Endothelial cell of umbilical vein (primary cell): ENCODE measurements at regions not wholly inside any gene's neighbourhood (a gene's known extent, or its start where the extent isn't known, plus 50 kb on each side); places are given as distances from the start of the nearest gene placed in this dataset.
"Not testable (repeated sequence)": the region's sequence is repeated elsewhere in the genome, so short reads cannot be mapped to it uniquely, and the experiment has no call there.

ENCODE experiments used
- BruUV-seq: library from RNA; stranded (reverse); fragments of 400-500 nt; replicated peaks from 2 replicates; lab custom pipeline; 2021; lab: Mats Ljungman, UMichigan
- CTCF ChIA-PET: fragments of 300-600, 350-600 bp; sonication (Branson Sonifier 250); formaldehyde crosslinking; loops from one replicate; lab custom pipeline; 2021; ENCODE audit warnings: antibody characterized with exemption, inconsistent platforms; lab: Charles Lee
- POLR2A ChIA-PET: fragments of 300-600, 350-600 bp; sonication (Branson Sonifier 250); formaldehyde crosslinking; loops from one replicate; lab custom pipeline; 2021; ENCODE audit warnings: antibody characterized with exemption, inconsistent platforms; lab: Charles Lee
- DNase-seq: peaks from one replicate; pipeline ENCODE4 v3.0.0-alpha.2; 2011; ENCODE audit warnings: low read depth, low spot score
- FAIRE-seq: peaks from 2 replicates; lab custom pipeline; 2011; peaks lifted over from hg19 to GRCh38; lab: Jason Lieb, UNC
- H2AFZ ChIP-seq: 2 replicates; pipeline ENCODE4 v1.6.0; 2012; ENCODE audit warnings: low read depth, low read length, control low read depth, inconsistent platforms
- H3K27ac ChIP-seq: 2 replicates; pipeline ENCODE4 v1.5.1; 2011; ENCODE audit warnings: low read depth, mild to moderate bottlenecking, control low read depth, low read length, moderate library complexity; ENCODE audit not compliant: insufficient read depth
- H3K27me3 ChIP-seq, 2 experiments: 2 replicates each; pipeline versions ENCODE4 v1.6.0 to v1.6.1; 2011; ENCODE audit warnings: low read length in 2 of 2, mixed read lengths in 1 of 2; ENCODE audit not compliant: control insufficient read depth in 2 of 2, insufficient read depth in 2 of 2
- H3K36me3 ChIP-seq, 2 experiments: 2 replicates in 1 of 2; 3 replicates in 1 of 2; pipeline ENCODE4 v1.5.1; 2011; ENCODE audit warnings: low read length in 2 of 2, mild to moderate bottlenecking in 1 of 2, moderate library complexity in 1 of 2; ENCODE audit not compliant: control insufficient read depth in 2 of 2, insufficient read depth in 2 of 2; ENCODE audit errors: extremely low read depth in 1 of 2
- H3K4me1 ChIP-seq: 3 replicates; pipeline ENCODE4 v1.5.1; 2011; ENCODE audit warnings: mild to moderate bottlenecking, low read length; ENCODE audit not compliant: control insufficient read depth, insufficient read depth; ENCODE audit errors: extremely low read depth
- H3K4me2 ChIP-seq: 2 replicates; pipeline ENCODE4 v1.6.1; 2011; ENCODE audit warnings: low read length, control low read depth, mixed read lengths; ENCODE audit not compliant: insufficient read depth
- H3K4me3 ChIP-seq, 3 experiments: fragments of 200-600 bp in 1 of 3; sonication (generic), shearing (Covaris generic) in 1 of 3; replicated peaks in 1 of 3; 2 replicates each; pipeline ENCODE4 v1.5.1; 2011 to 2016; ENCODE audit warnings: control low read depth in 3 of 3, low read length in 3 of 3, mild to moderate bottlenecking in 2 of 3, inconsistent platforms in 1 of 3, low read depth in 1 of 3, moderate library complexity in 1 of 3; ENCODE audit not compliant: insufficient read depth in 1 of 3
- H3K79me2 ChIP-seq: 2 replicates; pipeline ENCODE4 v1.6.0; 2012; ENCODE audit warnings: low read length, inconsistent platforms; ENCODE audit not compliant: control insufficient read depth, insufficient read depth
- H3K9ac ChIP-seq: replicated peaks from 2 replicates; pipeline ENCODE3; 2011; ENCODE audit warnings: low read length, control low read depth; ENCODE audit not compliant: insufficient read depth; ENCODE audit errors: extremely low read depth
- H3K9me1 ChIP-seq: replicated peaks from 3 replicates; pipeline ENCODE4 v1.6.0; 2011; ENCODE audit warnings: mild to moderate bottlenecking, low read length; ENCODE audit not compliant: control insufficient read depth, insufficient read depth; ENCODE audit errors: extremely low read depth
- H3K9me3 ChIP-seq: replicated peaks from 2 replicates; pipeline ENCODE4 v1.5.1; 2012; ENCODE audit warnings: low read length, inconsistent platforms; ENCODE audit not compliant: control insufficient read depth, insufficient read depth
- H4K20me1 ChIP-seq: replicated peaks from 2 replicates; pipeline ENCODE3; 2011; ENCODE audit warnings: mild to moderate bottlenecking, low read length; ENCODE audit not compliant: control insufficient read depth, insufficient read depth; ENCODE audit errors: extremely low read depth
- EZH2 ChIP-seq: IDR thresholded peaks from 2 replicates; pipeline ENCODE4 v1.6.1; 2012; ENCODE audit warnings: borderline replicate concordance, low read depth, mild to moderate bottlenecking, moderate library complexity, low read length, inconsistent platforms; ENCODE audit not compliant: severe bottlenecking
- FOS ChIP-seq: IDR thresholded peaks from 2 replicates; pipeline ENCODE4 v1.6.1; 2011; ENCODE audit warnings: mild to moderate bottlenecking, low read length, moderate library complexity, borderline replicate concordance; ENCODE audit not compliant: insufficient read depth
- JUN ChIP-seq: IDR thresholded peaks from 2 replicates; pipeline ENCODE4 v1.6.1; 2011; ENCODE audit warnings: borderline replicate concordance, low read depth; ENCODE audit not compliant: insufficient read length, insufficient read depth
- MYC ChIP-seq: IDR thresholded peaks from one replicate; pipeline ENCODE4 v1.6.1; 2011; ENCODE audit warnings: mild to moderate bottlenecking, low read depth, low read length
- POLR2A ChIP-seq: IDR thresholded peaks from 2 replicates; pipeline ENCODE4 v1.6.1; 2012; ENCODE audit warnings: low read depth, mild to moderate bottlenecking, control low read depth, low read length
- POLR2AphosphoS5 ChIP-seq: IDR thresholded peaks from 2 replicates; pipeline ENCODE4 v1.6.1; 2012; ENCODE audit warnings: low read depth, mild to moderate bottlenecking, control low read depth, low read length, moderate library complexity; ENCODE audit not compliant: insufficient read depth
- dilution Hi-C: fragments of 300-500 bp; cut with MboI; formaldehyde crosslinking; loops from one replicate; pipeline ENCODE4 v1.15.0; 2019; ENCODE audit warnings: low sequenced_read_pairs; ENCODE audit not compliant: extremely low pct_ligation_motif_present
- intact Hi-C: fragments of 100-400 bp; cut with micrococcal nuclease; formaldehyde crosslinking; loops from one replicate; pipeline ENCODE4 v1.10.0; 2022
- TF ChIP-seq, protein P1 (sequence below): IDR thresholded peaks from 2 replicates; pipeline ENCODE4 v1.6.1; 2011; ENCODE audit not compliant: insufficient read depth, insufficient read length
- TF ChIP-seq, protein P2 (sequence below), 2 donors: IDR thresholded peaks; 1 replicate in 1 of 2; 2 replicates in 1 of 2; pipeline ENCODE4 v1.5.1; 2011; ENCODE audit warnings: low read length in 2 of 2, mild to moderate bottlenecking in 2 of 2, moderate library complexity in 2 of 2, control low read depth in 1 of 2, inconsistent platforms in 1 of 2, low read depth in 1 of 2; ENCODE audit not compliant: insufficient read depth in 1 of 2; ENCODE audit errors: extremely low read depth in 1 of 2

DNA sequence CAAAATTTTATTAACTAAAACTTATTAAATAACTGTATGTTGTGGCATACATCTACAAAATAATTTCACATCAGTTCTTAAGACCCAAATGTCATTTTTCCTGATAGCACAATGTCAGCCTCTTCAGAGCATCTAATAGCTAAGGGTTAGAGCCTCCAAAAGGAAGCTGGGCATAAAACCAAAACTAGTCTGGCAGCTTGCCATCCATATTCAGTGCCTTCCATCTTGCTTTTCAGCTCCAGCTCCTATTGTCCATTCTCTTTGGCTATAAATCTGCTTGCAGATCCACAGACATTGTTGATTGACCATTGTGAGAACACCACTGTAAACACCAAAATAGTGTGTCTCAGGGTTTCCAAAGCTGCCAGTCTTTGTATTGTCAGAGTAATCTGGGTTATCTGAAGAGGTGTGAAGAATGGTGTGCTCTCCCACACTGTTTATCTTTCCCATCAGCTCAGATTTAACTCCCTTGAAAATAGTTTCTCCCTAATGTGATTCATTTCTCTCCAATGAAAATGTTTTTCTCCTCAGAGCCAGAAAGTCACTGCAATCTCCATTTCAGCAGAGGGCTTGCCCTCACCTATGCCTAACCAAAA, 154.8 kb upstream of the KCNQ5 start:
- DNase-seq (no peak), FAIRE-seq (no peak)
- no peaks in the 10 kb centered on the region for H3K9me1 ChIP-seq
- no TSS peak for BruUV-seq
- POLR2A ChIA-PET, result no interaction called here
- intact Hi-C loops, result no loop called here
- H3K4me1 ChIP-seq, result no peaks in the 10 kb centered on the region
- H3K27me3 ChIP-seq, result no peaks in the 10 kb centered on the region
- H3K9ac ChIP-seq, result no peak overlapping the region
- TF ChIP-seq POLR2AphosphoS5 (no peak), JUN (no peak), MYC (no peak), FOS (no peak), POLR2A (no peak), EZH2 (no peak)
- TF ChIP-seq, protein P1, sequence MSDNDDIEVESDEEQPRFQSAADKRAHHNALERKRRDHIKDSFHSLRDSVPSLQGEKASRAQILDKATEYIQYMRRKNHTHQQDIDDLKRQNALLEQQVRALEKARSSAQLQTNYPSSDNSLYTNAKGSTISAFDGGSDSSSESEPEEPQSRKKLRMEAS, result no peak
- TF ChIP-seq, protein P2, sequence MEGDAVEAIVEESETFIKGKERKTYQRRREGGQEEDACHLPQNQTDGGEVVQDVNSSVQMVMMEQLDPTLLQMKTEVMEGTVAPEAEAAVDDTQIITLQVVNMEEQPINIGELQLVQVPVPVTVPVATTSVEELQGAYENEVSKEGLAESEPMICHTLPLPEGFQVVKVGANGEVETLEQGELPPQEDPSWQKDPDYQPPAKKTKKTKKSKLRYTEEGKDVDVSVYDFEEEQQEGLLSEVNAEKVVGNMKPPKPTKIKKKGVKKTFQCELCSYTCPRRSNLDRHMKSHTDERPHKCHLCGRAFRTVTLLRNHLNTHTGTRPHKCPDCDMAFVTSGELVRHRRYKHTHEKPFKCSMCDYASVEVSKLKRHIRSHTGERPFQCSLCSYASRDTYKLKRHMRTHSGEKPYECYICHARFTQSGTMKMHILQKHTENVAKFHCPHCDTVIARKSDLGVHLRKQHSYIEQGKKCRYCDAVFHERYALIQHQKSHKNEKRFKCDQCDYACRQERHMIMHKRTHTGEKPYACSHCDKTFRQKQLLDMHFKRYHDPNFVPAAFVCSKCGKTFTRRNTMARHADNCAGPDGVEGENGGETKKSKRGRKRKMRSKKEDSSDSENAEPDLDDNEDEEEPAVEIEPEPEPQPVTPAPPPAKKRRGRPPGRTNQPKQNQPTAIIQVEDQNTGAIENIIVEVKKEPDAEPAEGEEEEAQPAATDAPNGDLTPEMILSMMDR (IDR thresholded peaks at IDR 0.05; ENCODE audit: extremely low read depth in 1 of 2, insufficient read depth in 1 of 2, low read depth in 1 of 2, low read length in 2 of 2), result no peak
- dilution Hi-C loops, result no loop called here
- no peaks in the 10 kb centered on the region for H4K20me1 ChIP-seq
- H2AFZ ChIP-seq, result no peak overlapping the region
- no peaks in the 10 kb centered on the region for H3K9me3 ChIP-seq
- no peak overlapping the region for H3K4me2 ChIP-seq
- no peak overlapping the region for H3K4me3 ChIP-seq
- no peak overlapping the region for H3K27ac ChIP-seq
- no peaks in the 10 kb centered on the region for H3K79me2 ChIP-seq
- CTCF ChIA-PET, result interaction anchor here (1.9 kb wide), 1 partner anchor 10 kb away, joined by 5 read pairs; no protein-coding TSS in a partner anchor
- H3K36me3 ChIP-seq, result no peaks in the 10 kb centered on the region

DNA sequence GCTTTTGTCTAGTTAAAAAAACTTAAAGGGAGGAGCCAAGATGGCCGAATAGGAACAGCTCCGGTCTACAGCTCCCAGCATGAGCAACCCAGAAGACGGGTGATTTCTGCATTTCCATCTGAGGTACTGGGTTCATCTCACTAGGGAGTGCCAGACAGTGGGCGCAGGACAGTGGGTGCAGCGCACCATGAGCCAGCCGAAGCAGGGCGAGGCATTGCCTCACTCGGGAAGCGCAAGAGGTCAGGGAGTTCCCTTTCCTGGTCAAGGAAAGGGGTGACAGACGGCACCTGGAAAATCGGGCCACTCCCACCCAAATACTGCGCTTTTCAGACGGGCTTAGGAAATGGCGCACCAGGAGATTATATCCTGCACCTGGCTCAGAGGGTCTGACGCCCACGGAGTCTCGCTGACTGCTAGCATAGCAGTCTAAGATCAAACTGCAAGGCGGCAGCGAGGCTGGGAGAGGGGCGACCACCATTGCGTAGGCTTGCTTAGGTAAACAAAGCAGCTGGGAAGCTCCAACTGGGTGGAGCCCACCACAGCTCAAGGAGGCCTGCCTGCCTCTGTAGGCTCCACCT, 152.4 kb upstream of the KCNQ5 start:
- CTCF ChIA-PET, H3K79me2 ChIP-seq, H3K9ac ChIP-seq, BruUV-seq, H3K9me1 ChIP-seq, H3K4me2 ChIP-seq, H3K27ac ChIP-seq, H4K20me1 ChIP-seq, FAIRE-seq, H2AFZ ChIP-seq, H3K4me1 ChIP-seq, H3K36me3 ChIP-seq, H3K9me3 ChIP-seq, DNase-seq, H3K4me3 ChIP-seq, H3K27me3 ChIP-seq, POLR2A ChIA-PET, dilution Hi-C loops, intact Hi-C loops: not testable (repeated sequence)
